ENCODE measurements at regions not wholly inside any gene's neighbourhood (a gene's known extent, or its start where the extent isn't known, plus 50 kb on each side); places are given as distances from the start of the nearest gene placed in this dataset.

- Mint-ChIP-seq H3K4me1 (no peaks in the 10 kb centered on the region), H3K4me3 (no peak overlapping the region), H3K36me3 (no peaks in the 10 kb centered on the region), H3K9me3 (peaks cover 3% of the 10 kb centered on the region), H3K27ac (no peak overlapping the region)
- ATAC-seq (no peak), DNase-seq (ENCODE audit: low spot score in 2 of 2) (no peak)
These were observed 634.0 kb downstream of the LTN1 start for GRCh38 chr21:28358702-28359101.

- no peak for DNase-seq (ENCODE audit: low spot score in 2 of 2)
- Mint-ChIP-seq H3K27ac (no peak overlapping the region), H3K36me3 (no peaks in the 10 kb centered on the region), H3K4me1 (no peaks in the 10 kb centered on the region), H3K9me3 (no peaks in the 10 kb centered on the region), H3K4me3 (no peak overlapping the region)
- no peak for ATAC-seq
These were observed 634.5 kb downstream of the LTN1 start for GRCh38 chr21:28358170-28358569.

GRCh38 chr21:28357743-28358142 is 634.9 kb downstream of the LTN1 start:
- no peaks in the 10 kb centered on the region for H3K9me3 Mint-ChIP-seq
- no peak overlapping the region for H3K27ac Mint-ChIP-seq
- H3K4me1 Mint-ChIP-seq, result no peaks in the 10 kb centered on the region
- DNase-seq (ENCODE audit: low spot score in 2 of 2), result no peak
- no peak for ATAC-seq
- no peak overlapping the region for H3K4me3 Mint-ChIP-seq
- H3K36me3 Mint-ChIP-seq, result no peaks in the 10 kb centered on the region

GRCh38 chr21:28356422-28356821 is 636.3 kb downstream of the LTN1 start:
- H3K36me3 Mint-ChIP-seq, result no peaks in the 10 kb centered on the region
- H3K9me3 Mint-ChIP-seq, result no peaks in the 10 kb centered on the region
- H3K27ac Mint-ChIP-seq, result no peak overlapping the region
- no peak overlapping the region for H3K4me3 Mint-ChIP-seq
- no peaks in the 10 kb centered on the region for H3K4me1 Mint-ChIP-seq
- ATAC-seq (no peak), DNase-seq (ENCODE audit: low spot score in 2 of 2) (no peak)

GRCh38 chr21:28345934-28346333 is 646.7 kb downstream of the LTN1 start:
- H3K4me3 Mint-ChIP-seq, result no peak overlapping the region
- H3K27ac Mint-ChIP-seq, result no peak overlapping the region
- H3K36me3 Mint-ChIP-seq, result no peaks in the 10 kb centered on the region
- peaks cover 2% of the 10 kb centered on the region for H3K9me3 Mint-ChIP-seq
- ATAC-seq, result no peak
- no peaks in the 10 kb centered on the region for H3K4me1 Mint-ChIP-seq
- no peak for DNase-seq (ENCODE audit: low spot score in 2 of 2)

- Mint-ChIP-seq H3K9me3 (peaks cover 2% of the 10 kb centered on the region), H3K4me3 (no peak overlapping the region), H3K4me1 (no peaks in the 10 kb centered on the region), H3K36me3 (no peaks in the 10 kb centered on the region), H3K27ac (no peak overlapping the region)
- ATAC-seq, result no peak
- no peak for DNase-seq (ENCODE audit: low spot score in 2 of 2)
These were observed 647.7 kb downstream of the LTN1 start for GRCh38 chr21:28344985-28345384.

GRCh38 chr21:28342212-28342810 is 650.4 kb downstream of the LTN1 start:
- Mint-ChIP-seq H3K4me1 (no peaks in the 10 kb centered on the region), H3K27ac (no peak overlapping the region), H3K9me3 (no peaks in the 10 kb centered on the region), H3K4me3 (no peak overlapping the region), H3K36me3 (no peaks in the 10 kb centered on the region)
- DNase-seq (ENCODE audit: low spot score in 2 of 2) (no peak), ATAC-seq (no peak)

GRCh38 chr21:28339403-28339802 is 653.3 kb downstream of the LTN1 start:
- Mint-ChIP-seq H3K27ac (no peak overlapping the region), H3K36me3 (no peaks in the 10 kb centered on the region), H3K9me3 (no peaks in the 10 kb centered on the region), H3K4me3 (no peak overlapping the region), H3K4me1 (no peaks in the 10 kb centered on the region)
- ATAC-seq (no peak), DNase-seq (ENCODE audit: low spot score in 2 of 2) (no peak)

GRCh38 chr21:28338701-28339305 is 653.9 kb downstream of the LTN1 start:
- H3K27ac Mint-ChIP-seq, result no peak overlapping the region
- DNase-seq (ENCODE audit: low spot score in 2 of 2), result no peak
- no peaks in the 10 kb centered on the region for H3K9me3 Mint-ChIP-seq
- no peak overlapping the region for H3K4me3 Mint-ChIP-seq
- ATAC-seq, result no peak
- no peaks in the 10 kb centered on the region for H3K36me3 Mint-ChIP-seq
- H3K4me1 Mint-ChIP-seq, result no peaks in the 10 kb centered on the region

GRCh38 chr21:28337315-28337714 is 655.4 kb downstream of the LTN1 start:
- no peaks in the 10 kb centered on the region for H3K4me1 Mint-ChIP-seq
- H3K27ac Mint-ChIP-seq, result no peak overlapping the region
- ATAC-seq, result no peak
- H3K36me3 Mint-ChIP-seq, result no peaks in the 10 kb centered on the region
- H3K9me3 Mint-ChIP-seq, result no peaks in the 10 kb centered on the region
- DNase-seq (ENCODE audit: low spot score in 2 of 2), result no peak
- no peak overlapping the region for H3K4me3 Mint-ChIP-seq

GRCh38 chr21:28336314-28336713 is 656.4 kb downstream of the LTN1 start:
- Mint-ChIP-seq H3K36me3 (no peaks in the 10 kb centered on the region), H3K4me1 (no peaks in the 10 kb centered on the region), H3K9me3 (no peaks in the 10 kb centered on the region), H3K27ac (no peak overlapping the region), H3K4me3 (no peak overlapping the region)
- ATAC-seq, result no peak
- DNase-seq (ENCODE audit: low spot score in 2 of 2), result no peak

- DNase-seq (ENCODE audit: low spot score in 2 of 2), result no peak
- ATAC-seq, result peak; percentile 82
These were observed 658.3 kb downstream of the LTN1 start for GRCh38 chr21:28334407-28334806.

GRCh38 chr21:28333578-28334075 is 659.0 kb downstream of the LTN1 start:
- ATAC-seq (no peak), DNase-seq (ENCODE audit: low spot score in 2 of 2) (no peak)
- H3K9me3 Mint-ChIP-seq, result no peaks in the 10 kb centered on the region
- H3K4me1 Mint-ChIP-seq, result no peaks in the 10 kb centered on the region
- H3K27ac Mint-ChIP-seq, result no peak overlapping the region
- no peak overlapping the region for H3K4me3 Mint-ChIP-seq
- no peaks in the 10 kb centered on the region for H3K36me3 Mint-ChIP-seq

More at GRCh38 chr21:28334407-28334806, 658.3 kb downstream of the LTN1 start:
- Mint-ChIP-seq H3K27ac (no peak overlapping the region), H3K4me3 (no peak overlapping the region), H3K36me3 (no peaks in the 10 kb centered on the region), H3K9me3 (no peaks in the 10 kb centered on the region), H3K4me1 (no peaks in the 10 kb centered on the region)

- no peaks in the 10 kb centered on the region for H3K36me3 Mint-ChIP-seq
- H3K9me3 Mint-ChIP-seq, result peaks cover 1% of the 10 kb centered on the region
- no peak overlapping the region for H3K27ac Mint-ChIP-seq
- H3K4me1 Mint-ChIP-seq, result no peaks in the 10 kb centered on the region
- no peak for ATAC-seq
- H3K4me3 Mint-ChIP-seq, result no peak overlapping the region
- DNase-seq (ENCODE audit: low spot score in 2 of 2), result no peak
These were observed 659.9 kb downstream of the LTN1 start for GRCh38 chr21:28332796-28333195.

GRCh38 chr21:28325618-28326017 is 667.1 kb downstream of the LTN1 start:
- H3K36me3 Mint-ChIP-seq, result no peaks in the 10 kb centered on the region
- H3K9me3 Mint-ChIP-seq, result peaks cover 17% of the 10 kb centered on the region
- no peak for DNase-seq (ENCODE audit: low spot score in 2 of 2)
- no peak overlapping the region for H3K4me3 Mint-ChIP-seq
- no peaks in the 10 kb centered on the region for H3K4me1 Mint-ChIP-seq
- no peak overlapping the region for H3K27ac Mint-ChIP-seq
- ATAC-seq, result no peak

- no peaks in the 10 kb centered on the region for H3K36me3 Mint-ChIP-seq
These were observed 668.0 kb downstream of the LTN1 start for GRCh38 chr21:28324690-28325089.

More at GRCh38 chr21:28324690-28325089, 668.0 kb downstream of the LTN1 start:
- no peak for DNase-seq (ENCODE audit: low spot score in 2 of 2)
- H3K27ac Mint-ChIP-seq, result no peak overlapping the region
- H3K9me3 Mint-ChIP-seq, result peaks cover 18% of the 10 kb centered on the region
- no peak for ATAC-seq
- H3K4me1 Mint-ChIP-seq, result no peaks in the 10 kb centered on the region
- H3K4me3 Mint-ChIP-seq, result no peak overlapping the region
